ENCODE measurements at regions not wholly inside any gene's neighbourhood (a gene's known extent, or its start where the extent isn't known, plus 50 kb on each side); places are given as distances from the start of the nearest gene placed in this dataset.
"Not testable (repeated sequence)": the region's sequence is repeated elsewhere in the genome, so short reads cannot be mapped to it uniquely, and the experiment has no call there.

- H3K27me3 ChIP-seq = no peaks in the 10 kb centered on the region
- TF ChIP-seq CTCF (IDR thresholded peaks at IDR 0.05) = no peak
- intact Hi-C loops (cut with DNase I; ENCODE audit: low total_unique reads) = no loop called here
These were observed 213.7 kb downstream of the TEX13C start for GRCh38 chrX:125533352-125533751.

GRCh38 chrX:125544031-125544660 lies 224.5 kb downstream of the TEX13C start:
- no peak for TF ChIP-seq CTCF (IDR thresholded peaks at IDR 0.05)
- Histone ChIP-seq H3K4me3 (no peak overlapping the region), H3K4me1 (no peaks in the 10 kb centered on the region), H3K9me3 (peaks cover 0 to 3% (median 0%) of the 10 kb centered on the region in 3 donors), H3K36me3 (no peaks in the 10 kb centered on the region), H3K27me3 (no peaks in the 10 kb centered on the region), H3K27ac (no peak overlapping the region)
- no peak for DNase-seq
- intact Hi-C loops (cut with DNase I; ENCODE audit: low total_unique reads) = no loop called here

More at GRCh38 chrX:125533352-125533751, 213.7 kb downstream of the TEX13C start:
- Histone ChIP-seq H3K4me3 (no peak overlapping the region), H3K27ac (no peak overlapping the region), H3K4me1 (no peaks in the 10 kb centered on the region), H3K9me3 (peaks cover 0 to 4% (median 0%) of the 10 kb centered on the region in 3 donors), H3K36me3 (no peaks in the 10 kb centered on the region)
- no peak for DNase-seq

GRCh38 chrX:125544856-125545255 lies 225.2 kb downstream of the TEX13C start:
- no peak for DNase-seq
- TF ChIP-seq CTCF (IDR thresholded peaks at IDR 0.05) = no peak
- Histone ChIP-seq H3K27ac (no peak overlapping the region), H3K36me3 (no peaks in the 10 kb centered on the region), H3K9me3 (peaks cover 0 to 3% (median 0%) of the 10 kb centered on the region in 3 donors), H3K27me3 (no peaks in the 10 kb centered on the region), H3K4me3 (no peak overlapping the region), H3K4me1 (no peaks in the 10 kb centered on the region)
- intact Hi-C loops (cut with DNase I; ENCODE audit: low total_unique reads) = no loop called here

GRCh38 chrX:125577479-125577878 lies 257.8 kb downstream of the TEX13C start:
- Histone ChIP-seq H3K9me3 (no peaks in the 10 kb centered on the region), H3K36me3 (no peaks in the 10 kb centered on the region), H3K27me3 (no peaks in the 10 kb centered on the region), H3K27ac (no peak overlapping the region), H3K4me1 (no peaks in the 10 kb centered on the region), H3K4me3 (no peak overlapping the region)
- TF ChIP-seq CTCF (IDR thresholded peaks at IDR 0.05) = no peak
- no peak for DNase-seq
- intact Hi-C loops (cut with DNase I; ENCODE audit: low total_unique reads) = no loop called here

GRCh38 chrX:125604448-125604847 lies 284.8 kb downstream of the TEX13C start:
- no peaks in the 10 kb centered on the region for H3K4me1 ChIP-seq
- no peak overlapping the region for H3K27ac ChIP-seq
- no peak for TF ChIP-seq CTCF (IDR thresholded peaks at IDR 0.05)
- intact Hi-C loops (cut with DNase I; ENCODE audit: low total_unique reads) = no loop called here
- H3K27me3 ChIP-seq = no peaks in the 10 kb centered on the region
- no peaks in the 10 kb centered on the region for H3K36me3 ChIP-seq
- H3K4me3 ChIP-seq = no peak overlapping the region
- no peaks in the 10 kb centered on the region for H3K9me3 ChIP-seq
- DNase-seq = no peak

GRCh38 chrX:125605145-125605544 lies 285.5 kb downstream of the TEX13C start:
- DNase-seq = no peak
- intact Hi-C loops (cut with DNase I; ENCODE audit: low total_unique reads) = no loop called here
- Histone ChIP-seq H3K27ac (no peak overlapping the region), H3K4me1 (no peaks in the 10 kb centered on the region), H3K27me3 (no peaks in the 10 kb centered on the region), H3K9me3 (no peaks in the 10 kb centered on the region), H3K4me3 (no peak overlapping the region), H3K36me3 (no peaks in the 10 kb centered on the region)
- TF ChIP-seq CTCF (IDR thresholded peaks at IDR 0.05) = no peak

- H3K4me3 ChIP-seq; H3K27me3 ChIP-seq; intact Hi-C loops (cut with DNase I; ENCODE audit: low total_unique reads); DNase-seq; H3K4me1 ChIP-seq; H3K9me3 ChIP-seq; H3K36me3 ChIP-seq; H3K27ac ChIP-seq: not testable (repeated sequence)
These were observed 295.1 kb downstream of the TEX13C start for GRCh38 chrX:125614591-125615343.

All from tibial artery (tissue), 4 donors.